Gastrocnemius medialis (tissue), 4 donors: ENCODE measurements at regions not wholly inside any gene's neighbourhood (a gene's known extent, or its start where the extent isn't known, plus 50 kb on each side); places are given as distances from the start of the nearest gene placed in this dataset.

Experiments used
- POLR2A ChIP-seq, 2 donors: fragments of 450-650 bp; IDR thresholded peaks; one replicate each; pipeline ENCODE4 v1.6.1; 2017; ENCODE audit warnings: antibody characterized with exemption in 2 of 2, mild to moderate bottlenecking in 2 of 2, moderate library complexity in 2 of 2
- TF ChIP-seq, protein P1 (sequence below), 5 experiments: fragments of 450-650 bp in 3 of 5; fragments of 200-600 bp in 2 of 5; sonication (generic) in 2 of 5; IDR thresholded peaks in 4 of 5; conservative IDR thresholded peaks in 1 of 5; 1 replicate in 4 of 5; 2 replicates in 1 of 5; pipeline ENCODE4 v1.5.1; 2016 to 2019; ENCODE audit warnings: antibody characterized with exemption in 5 of 5, mild to moderate bottlenecking in 3 of 5, moderate library complexity in 3 of 5

DNA sequence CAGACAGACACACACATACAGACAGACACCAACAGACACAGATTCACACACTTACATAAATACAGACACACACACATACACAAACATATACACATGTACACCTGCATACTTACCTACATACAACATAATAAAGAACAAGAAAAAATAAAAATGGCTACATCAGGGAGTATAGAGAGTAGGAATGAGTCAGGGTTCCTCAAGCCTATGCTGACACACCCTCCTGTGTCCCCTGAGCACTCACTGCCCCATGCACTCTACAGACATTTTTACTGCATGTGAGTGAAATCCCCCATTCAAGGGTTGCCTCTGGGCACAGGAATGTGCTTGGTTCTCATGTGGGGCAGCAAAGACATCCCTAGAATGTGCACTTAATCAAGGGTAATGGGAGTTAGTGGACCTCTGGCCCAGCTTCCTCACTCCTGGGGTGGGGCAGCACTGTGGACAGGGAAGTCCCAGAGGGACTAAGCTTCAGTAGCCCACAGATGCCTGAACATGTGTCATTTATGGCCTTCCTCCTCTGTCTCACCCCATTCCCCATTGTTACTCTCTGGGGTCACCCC lies 185.9 kb upstream of the FOXA2 start:
- TF ChIP-seq, protein P1, sequence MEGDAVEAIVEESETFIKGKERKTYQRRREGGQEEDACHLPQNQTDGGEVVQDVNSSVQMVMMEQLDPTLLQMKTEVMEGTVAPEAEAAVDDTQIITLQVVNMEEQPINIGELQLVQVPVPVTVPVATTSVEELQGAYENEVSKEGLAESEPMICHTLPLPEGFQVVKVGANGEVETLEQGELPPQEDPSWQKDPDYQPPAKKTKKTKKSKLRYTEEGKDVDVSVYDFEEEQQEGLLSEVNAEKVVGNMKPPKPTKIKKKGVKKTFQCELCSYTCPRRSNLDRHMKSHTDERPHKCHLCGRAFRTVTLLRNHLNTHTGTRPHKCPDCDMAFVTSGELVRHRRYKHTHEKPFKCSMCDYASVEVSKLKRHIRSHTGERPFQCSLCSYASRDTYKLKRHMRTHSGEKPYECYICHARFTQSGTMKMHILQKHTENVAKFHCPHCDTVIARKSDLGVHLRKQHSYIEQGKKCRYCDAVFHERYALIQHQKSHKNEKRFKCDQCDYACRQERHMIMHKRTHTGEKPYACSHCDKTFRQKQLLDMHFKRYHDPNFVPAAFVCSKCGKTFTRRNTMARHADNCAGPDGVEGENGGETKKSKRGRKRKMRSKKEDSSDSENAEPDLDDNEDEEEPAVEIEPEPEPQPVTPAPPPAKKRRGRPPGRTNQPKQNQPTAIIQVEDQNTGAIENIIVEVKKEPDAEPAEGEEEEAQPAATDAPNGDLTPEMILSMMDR (IDR thresholded peaks at IDR 0.05 in 4 of 5, conservative IDR thresholded peaks at IDR 0.05 in 1 of 5) = no peak
- TF ChIP-seq POLR2A (IDR thresholded peaks at IDR 0.05) = no peak
